ENCODE measurements at regions not wholly inside any gene's neighbourhood (a gene's known extent, or its start where the extent isn't known, plus 50 kb on each side); places are given as distances from the start of the nearest gene placed in this dataset.

DNA sequence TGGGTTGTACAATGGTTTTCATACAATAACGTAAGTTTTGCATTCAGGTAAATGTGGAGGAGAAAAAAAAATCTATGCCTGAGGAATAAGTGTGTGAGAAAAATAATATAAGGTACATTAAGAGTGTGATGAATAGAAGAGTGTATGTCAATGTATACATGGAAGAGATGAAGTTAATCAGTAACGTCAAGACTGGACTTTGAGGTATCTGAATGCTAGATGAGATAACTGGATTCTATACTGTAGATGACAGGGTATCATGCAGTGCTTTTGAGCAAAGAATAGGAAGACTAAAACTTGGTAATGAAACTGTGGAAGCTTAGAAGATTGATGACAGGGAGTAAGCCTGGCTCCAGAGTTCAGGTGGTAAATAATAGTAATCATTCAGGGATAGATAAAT is 666.7 kb upstream of the SGO1 start:
- TF ChIP-seq, protein P1, sequence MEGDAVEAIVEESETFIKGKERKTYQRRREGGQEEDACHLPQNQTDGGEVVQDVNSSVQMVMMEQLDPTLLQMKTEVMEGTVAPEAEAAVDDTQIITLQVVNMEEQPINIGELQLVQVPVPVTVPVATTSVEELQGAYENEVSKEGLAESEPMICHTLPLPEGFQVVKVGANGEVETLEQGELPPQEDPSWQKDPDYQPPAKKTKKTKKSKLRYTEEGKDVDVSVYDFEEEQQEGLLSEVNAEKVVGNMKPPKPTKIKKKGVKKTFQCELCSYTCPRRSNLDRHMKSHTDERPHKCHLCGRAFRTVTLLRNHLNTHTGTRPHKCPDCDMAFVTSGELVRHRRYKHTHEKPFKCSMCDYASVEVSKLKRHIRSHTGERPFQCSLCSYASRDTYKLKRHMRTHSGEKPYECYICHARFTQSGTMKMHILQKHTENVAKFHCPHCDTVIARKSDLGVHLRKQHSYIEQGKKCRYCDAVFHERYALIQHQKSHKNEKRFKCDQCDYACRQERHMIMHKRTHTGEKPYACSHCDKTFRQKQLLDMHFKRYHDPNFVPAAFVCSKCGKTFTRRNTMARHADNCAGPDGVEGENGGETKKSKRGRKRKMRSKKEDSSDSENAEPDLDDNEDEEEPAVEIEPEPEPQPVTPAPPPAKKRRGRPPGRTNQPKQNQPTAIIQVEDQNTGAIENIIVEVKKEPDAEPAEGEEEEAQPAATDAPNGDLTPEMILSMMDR (IDR thresholded peaks at IDR 0.05), result no peak
- TF ChIP-seq POLR2A (IDR thresholded peaks at IDR 0.05), result no peak
- 92 to 94% methylated on average over 2 of the region's 2 CpGs for WGBS, 2 donors
- no peaks in the 10 kb centered on the region for H3K27me3 ChIP-seq
- no peak for DNase-seq
- no peaks in the 10 kb centered on the region for H3K36me3 ChIP-seq
- intact Hi-C loops (cut with DNase I), result no loop called here
- no peak overlapping the region for H3K27ac ChIP-seq
- H3K9me3 ChIP-seq, result no peaks in the 10 kb centered on the region
- H3K4me1 ChIP-seq, result no peaks in the 10 kb centered on the region
- H3K4me3 ChIP-seq (replicated peaks in 1 of 3), result no peak overlapping the region

DNA sequence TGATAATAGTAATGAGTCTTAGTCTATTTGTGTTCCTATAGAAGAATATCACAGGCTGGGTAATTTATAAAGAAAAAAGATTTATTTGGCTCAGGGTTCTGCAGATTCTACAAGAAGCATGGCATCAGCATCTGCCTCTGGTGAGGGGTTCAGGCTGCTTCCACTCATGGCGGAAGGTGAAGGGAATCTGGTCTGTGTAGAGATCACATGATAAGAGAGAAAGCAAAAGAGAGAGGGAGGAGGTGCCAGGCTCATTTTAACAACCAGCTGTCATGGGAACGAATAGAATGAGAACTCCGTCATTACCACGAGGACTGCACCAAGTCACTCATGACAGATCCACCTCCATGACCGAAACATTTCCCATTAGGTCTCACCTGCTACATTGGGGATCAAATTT is 664.0 kb upstream of the SGO1 start:
- no peak for TF ChIP-seq POLR2A (IDR thresholded peaks at IDR 0.05)
- TF ChIP-seq, protein P1 (IDR thresholded peaks at IDR 0.05), result no peak
- H3K27ac ChIP-seq, result no peak overlapping the region
- no peak overlapping the region for H3K4me3 ChIP-seq (replicated peaks in 1 of 3)
- no peaks in the 10 kb centered on the region for H3K27me3 ChIP-seq
- H3K9me3 ChIP-seq, result no peaks in the 10 kb centered on the region
- no peaks in the 10 kb centered on the region for H3K36me3 ChIP-seq
- DNase-seq, result no peak
- intact Hi-C loops (cut with DNase I), result no loop called here
- H3K4me1 ChIP-seq, result no peaks in the 10 kb centered on the region
- WGBS, 2 donors, result 88 to 92% methylated on average over 5 of the region's 5 CpGs

DNA sequence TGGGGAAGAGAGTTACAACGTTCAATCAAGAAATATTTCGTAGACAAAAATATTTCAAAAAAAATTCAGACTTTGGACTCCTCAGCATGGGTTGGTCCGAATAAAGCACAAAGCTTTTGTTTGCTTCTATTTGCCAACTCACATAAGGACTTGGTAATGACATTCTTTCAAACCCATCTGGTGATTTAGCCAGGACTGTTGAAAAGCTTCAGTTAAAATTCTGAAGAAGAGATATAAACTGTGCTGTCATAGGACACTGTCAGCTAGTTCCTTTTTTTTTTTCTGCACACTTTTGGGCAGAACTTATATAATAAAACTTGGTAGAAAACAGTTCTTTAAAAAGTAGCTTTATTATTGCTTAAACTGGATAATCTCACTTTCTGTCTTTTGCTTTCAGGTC is 660.8 kb upstream of the SGO1 start:
- intact Hi-C loops (cut with DNase I), result no loop called here
- Histone ChIP-seq H3K27ac (no peak overlapping the region), H3K36me3 (no peaks in the 10 kb centered on the region), H3K9me3 (no peaks in the 10 kb centered on the region), H3K27me3 (no peaks in the 10 kb centered on the region), H3K4me1 (peaks cover 3 to 8% of the 10 kb centered on the region in 2 donors), H3K4me3 (replicated peaks in 1 of 3) (no peak overlapping the region)
- no peak for DNase-seq
- 91 to 92% methylated on average over 3 of the region's 3 CpGs for WGBS, 2 donors
- TF ChIP-seq POLR2A (IDR thresholded peaks at IDR 0.05), result no peak
- TF ChIP-seq, protein P1 (IDR thresholded peaks at IDR 0.05), result no peak

DNA sequence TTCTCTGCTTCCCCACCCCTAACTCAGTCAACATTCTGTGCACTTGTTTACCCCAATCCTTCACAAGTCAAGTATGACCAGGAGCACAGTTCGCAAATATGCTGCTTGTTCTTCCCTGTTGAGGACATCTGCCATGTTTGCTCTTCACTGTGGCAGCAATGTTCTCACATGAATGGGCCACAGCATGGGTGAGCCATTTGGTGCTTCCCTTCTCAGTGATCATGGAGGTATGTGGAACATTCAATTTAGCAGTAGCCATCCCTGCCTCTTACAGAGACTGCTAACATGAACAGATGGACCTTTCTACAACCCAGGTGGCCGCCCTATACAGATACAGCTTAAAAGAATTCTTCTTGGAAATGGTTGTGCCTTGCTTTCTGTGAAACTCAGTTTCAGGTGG is 660.1 kb upstream of the SGO1 start:
- intact Hi-C loops (cut with DNase I), result no loop called here
- Histone ChIP-seq H3K27me3 (no peaks in the 10 kb centered on the region), H3K9me3 (no peaks in the 10 kb centered on the region), H3K4me1 (peaks cover 3 to 8% of the 10 kb centered on the region in 2 donors), H3K27ac (no peak overlapping the region), H3K36me3 (no peaks in the 10 kb centered on the region), H3K4me3 (replicated peaks in 1 of 3) (no peak overlapping the region)
- TF ChIP-seq, protein P1 (IDR thresholded peaks at IDR 0.05), result no peak
- no peak for TF ChIP-seq POLR2A (IDR thresholded peaks at IDR 0.05)
- no peak for DNase-seq
- 95 to 99% methylated on average over 2 of the region's 2 CpGs for WGBS, 2 donors

DNA sequence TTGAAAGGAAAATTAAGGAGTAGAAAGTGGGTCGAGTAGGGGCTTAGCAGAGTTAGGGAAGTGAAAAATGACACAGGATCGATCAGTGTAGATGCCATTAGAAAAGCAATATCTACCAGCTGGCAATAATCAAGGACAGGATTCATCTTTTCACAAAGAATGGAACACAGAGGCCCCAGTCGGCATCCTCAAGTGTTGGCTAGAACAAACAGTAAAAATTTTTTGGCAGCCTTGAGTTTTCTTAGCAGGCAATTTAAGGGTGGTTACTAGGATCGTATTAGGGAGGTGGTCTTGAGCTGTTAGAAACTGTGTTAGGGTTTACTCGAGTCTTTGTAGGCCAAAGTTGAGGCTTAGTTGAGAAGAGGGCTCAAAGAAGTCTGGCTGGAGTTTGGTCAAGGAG is 658.8 kb upstream of the SGO1 start:
- 36 to 37% methylated on average over 5 of the region's 5 CpGs for WGBS, 2 donors
- no peaks in the 10 kb centered on the region for H3K27me3 ChIP-seq
- H3K36me3 ChIP-seq, result no peaks in the 10 kb centered on the region
- no peaks in the 10 kb centered on the region for H3K9me3 ChIP-seq
- no peak for DNase-seq
- peaks cover 3 to 8% of the 10 kb centered on the region in 2 donors for H3K4me1 ChIP-seq
- TF ChIP-seq, protein P1 (IDR thresholded peaks at IDR 0.05), result no peak
- no peak for TF ChIP-seq POLR2A (IDR thresholded peaks at IDR 0.05)
- H3K4me3 ChIP-seq (replicated peaks in 1 of 3), result no peak overlapping the region
- H3K27ac ChIP-seq, result no peak overlapping the region
- intact Hi-C loops (cut with DNase I), result no loop called here

Measured in thyroid gland (tissue), 4 donors.